G401 (cell line): ENCODE measurements at regions not wholly inside any gene's neighbourhood (a gene's known extent, or its start where the extent isn't known, plus 50 kb on each side); places are given as distances from the start of the nearest gene placed in this dataset.

Source experiments
- DNase-seq: peaks from one replicate; pipeline ENCODE4 v3.0.0-alpha.2; 2015; ENCODE audit warnings: low spot score
- in situ Hi-C: cut with HindIII; loops from 2 replicates; pipeline ENCODE4 v1.10.0; 2016; ENCODE audit warnings: low sequenced_read_pairs, mixed read lengths

GRCh38 chr1:218700666-218701065 is 355.5 kb downstream of the TGFB2 start:
- no peak for DNase-seq
- in situ Hi-C loops = no loop called here

GRCh38 chr1:218701131-218701530 is 356.0 kb downstream of the TGFB2 start:
- in situ Hi-C loops = no loop called here
- no peak for DNase-seq

GRCh38 chr1:218702775-218703174 is 357.6 kb downstream of the TGFB2 start:
- no peak for DNase-seq
- in situ Hi-C loops = no loop called here

GRCh38 chr1:218703836-218704235 is 358.7 kb downstream of the TGFB2 start:
- in situ Hi-C loops = no loop called here
- DNase-seq = no peak

GRCh38 chr1:218705391-218705790 is 360.3 kb downstream of the TGFB2 start:
- DNase-seq = no peak
- in situ Hi-C loops = no loop called here

GRCh38 chr1:218705911-218706893 is 361.1 kb downstream of the TGFB2 start:
- DNase-seq = no peak
- in situ Hi-C loops = no loop called here

- DNase-seq = no peak
- in situ Hi-C loops = no loop called here
Observed at GRCh38 chr1:218711001-218711400, 365.9 kb downstream of the TGFB2 start.

- DNase-seq = no peak
- in situ Hi-C loops = no loop called here
Observed at GRCh38 chr1:218711884-218712674, 366.9 kb downstream of the TGFB2 start.

GRCh38 chr1:218712677-218713076 is 367.5 kb downstream of the TGFB2 start:
- in situ Hi-C loops = no loop called here
- no peak for DNase-seq

GRCh38 chr1:218715961-218716669 is 371.0 kb downstream of the TGFB2 start:
- no peak for DNase-seq
- in situ Hi-C loops = no loop called here

GRCh38 chr1:218717575-218717974 is 372.4 kb downstream of the TGFB2 start:
- in situ Hi-C loops = no loop called here
- no peak for DNase-seq

GRCh38 chr1:218718206-218718605 is 373.1 kb downstream of the TGFB2 start:
- DNase-seq = peak; percentile 8
- in situ Hi-C loops = no loop called here

- no peak for DNase-seq
- in situ Hi-C loops = no loop called here
Observed at GRCh38 chr1:218718977-218719376, 373.8 kb downstream of the TGFB2 start.

GRCh38 chr1:218728898-218729565 is 383.9 kb downstream of the TGFB2 start:
- in situ Hi-C loops = no loop called here
- no peak for DNase-seq

- in situ Hi-C loops = no loop called here
- DNase-seq = no peak
Observed at GRCh38 chr1:218735436-218736032, 390.4 kb downstream of the TGFB2 start.

GRCh38 chr1:218739426-218739825 is 394.3 kb downstream of the TGFB2 start:
- in situ Hi-C loops = no loop called here

GRCh38 chr1:218741852-218742251 is 396.7 kb downstream of the TGFB2 start:
- no peak for DNase-seq
- in situ Hi-C loops = no loop called here

More at GRCh38 chr1:218739426-218739825, 394.3 kb downstream of the TGFB2 start:
- no peak for DNase-seq

GRCh38 chr1:218742467-218743262 is 397.5 kb downstream of the TGFB2 start:
- DNase-seq = no peak
- in situ Hi-C loops = no loop called here
